ENCODE measurements at regions not wholly inside any gene's neighbourhood (a gene's known extent, or its start where the extent isn't known, plus 50 kb on each side); places are given as distances from the start of the nearest gene placed in this dataset.

- no peak for TF ChIP-seq EZH2 (IDR thresholded peaks at IDR 0.05; ENCODE audit: low read length)
- TF ChIP-seq, protein P1, sequence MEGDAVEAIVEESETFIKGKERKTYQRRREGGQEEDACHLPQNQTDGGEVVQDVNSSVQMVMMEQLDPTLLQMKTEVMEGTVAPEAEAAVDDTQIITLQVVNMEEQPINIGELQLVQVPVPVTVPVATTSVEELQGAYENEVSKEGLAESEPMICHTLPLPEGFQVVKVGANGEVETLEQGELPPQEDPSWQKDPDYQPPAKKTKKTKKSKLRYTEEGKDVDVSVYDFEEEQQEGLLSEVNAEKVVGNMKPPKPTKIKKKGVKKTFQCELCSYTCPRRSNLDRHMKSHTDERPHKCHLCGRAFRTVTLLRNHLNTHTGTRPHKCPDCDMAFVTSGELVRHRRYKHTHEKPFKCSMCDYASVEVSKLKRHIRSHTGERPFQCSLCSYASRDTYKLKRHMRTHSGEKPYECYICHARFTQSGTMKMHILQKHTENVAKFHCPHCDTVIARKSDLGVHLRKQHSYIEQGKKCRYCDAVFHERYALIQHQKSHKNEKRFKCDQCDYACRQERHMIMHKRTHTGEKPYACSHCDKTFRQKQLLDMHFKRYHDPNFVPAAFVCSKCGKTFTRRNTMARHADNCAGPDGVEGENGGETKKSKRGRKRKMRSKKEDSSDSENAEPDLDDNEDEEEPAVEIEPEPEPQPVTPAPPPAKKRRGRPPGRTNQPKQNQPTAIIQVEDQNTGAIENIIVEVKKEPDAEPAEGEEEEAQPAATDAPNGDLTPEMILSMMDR (optimal IDR thresholded peaks at IDR 0.05 in 1 of 3, IDR thresholded peaks at IDR 0.05 in 1 of 3, conservative IDR thresholded peaks at IDR 0.05 in 1 of 3; ENCODE audit: extremely low read depth in 1 of 3, insufficient read depth in 2 of 3, low read length in 3 of 3): no peak
Measured at GRCh38 chr12:24600551-24600950, 348.4 kb downstream of the BCAT1 start.

Data from keratinocyte (primary cell).